ENCODE measurements at regions not wholly inside any gene's neighbourhood (a gene's known extent, or its start where the extent isn't known, plus 50 kb on each side); places are given as distances from the start of the nearest gene placed in this dataset.

- no peak overlapping the region for H3K4me3 ChIP-seq (ENCODE audit: low read depth, low read length)
- TF ChIP-seq CTCF (conservative IDR thresholded peaks at IDR 0.05; ENCODE audit: low read depth, low read length): no peak
- no peak for DNase-seq (ENCODE audit: low read depth)
Measured at GRCh38 chr20:5413394-5413793, 96.6 kb upstream of the PROKR2 start.

GRCh38 chr20:5410470-5410869, 93.7 kb upstream of the PROKR2 start:
- H3K4me3 ChIP-seq (ENCODE audit: low read depth, low read length): no peak overlapping the region
- no peak for TF ChIP-seq CTCF (conservative IDR thresholded peaks at IDR 0.05; ENCODE audit: low read depth, low read length)
- no peak for DNase-seq (ENCODE audit: low read depth)

GRCh38 chr20:5402903-5403531, 86.3 kb upstream of the PROKR2 start:
- TF ChIP-seq CTCF (conservative IDR thresholded peaks at IDR 0.05; ENCODE audit: low read depth, low read length): peak; percentile 78
- no peak overlapping the region for H3K4me3 ChIP-seq (ENCODE audit: low read depth, low read length)
- DNase-seq (ENCODE audit: low read depth): peak; percentile 63

GRCh38 chr20:5401277-5401875, 84.6 kb upstream of the PROKR2 start:
- no peak for TF ChIP-seq CTCF (conservative IDR thresholded peaks at IDR 0.05; ENCODE audit: low read depth, low read length)

GRCh38 chr20:5400164-5400762, 83.5 kb upstream of the PROKR2 start:
- DNase-seq (ENCODE audit: low read depth): peak; percentile 56
- H3K4me3 ChIP-seq (ENCODE audit: low read depth, low read length): no peak overlapping the region
- no peak for TF ChIP-seq CTCF (conservative IDR thresholded peaks at IDR 0.05; ENCODE audit: low read depth, low read length)

More at GRCh38 chr20:5401277-5401875, 84.6 kb upstream of the PROKR2 start:
- no peak for DNase-seq (ENCODE audit: low read depth)
- no peak overlapping the region for H3K4me3 ChIP-seq (ENCODE audit: low read depth, low read length)

GRCh38 chr20:5397393-5397792, 80.6 kb upstream of the PROKR2 start:
- no peak overlapping the region for H3K4me3 ChIP-seq (ENCODE audit: low read depth, low read length)
- DNase-seq (ENCODE audit: low read depth): no peak
- TF ChIP-seq CTCF (conservative IDR thresholded peaks at IDR 0.05; ENCODE audit: low read depth, low read length): no peak

Data from choroid plexus epithelial cell (primary cell).